ENCODE measurements at regions not wholly inside any gene's neighbourhood (a gene's known extent, or its start where the extent isn't known, plus 50 kb on each side); places are given as distances from the start of the nearest gene placed in this dataset.

GRCh38 chr5:8843771-8844170 is 702.1 kb downstream of the SEMA5A start (continued):
- TF ChIP-seq ZSCAN20 (CRISPR knock-in tag; IDR thresholded peaks at IDR 0.05) (no peak), CHD2 (IDR thresholded peaks at IDR 0.05; ENCODE audit: low read length, partially characterized antibody) (no peak), RARB (CRISPR knock-in tag; IDR thresholded peaks at IDR 0.05) (no peak)

- CTCF ChIA-PET: interaction anchor here (0.8 to 1.2 kb wide), 2 partner anchors 15 to 87 kb away, joined by 3 read pairs; no protein-coding TSS in a partner anchor
- 6% methylated on average over 5 of the region's 5 CpGs for WGBS (ENCODE audit: missing lambda C conversion rate)
- Histone ChIP-seq H3K27ac (no peak overlapping the region), H3K4me1 (no peaks in the 10 kb centered on the region), H3K4me3 (no peak overlapping the region), H3K4me2 (no peak overlapping the region), H3K9me3 (no peaks in the 10 kb centered on the region; the same call in 2 of the 3 replicates)
- TF ChIP-seq SMC3 (IDR thresholded peaks at IDR 0.05) (no peak), PBX3 (IDR thresholded peaks at IDR 0.05) (no peak), EHMT2 (IDR thresholded peaks at IDR 0.05; ENCODE audit: low read depth) (no peak), FOSL2 (IDR thresholded peaks at IDR 0.05) (no peak), FOSL2 (CRISPR knock-in tag; IDR thresholded peaks at IDR 0.05) (no peak), CTCF (IDR thresholded peaks at IDR 0.05) (no peak), HOXA7 (CRISPR knock-in tag; IDR thresholded peaks at IDR 0.05) (no peak), ZFP36 (IDR thresholded peaks at IDR 0.05; ENCODE audit: borderline replicate concordance, partially characterized antibody) (no peak), HES2 (IDR thresholded peaks at IDR 0.05) (no peak), BHLHE40 (IDR thresholded peaks at IDR 0.05; ENCODE audit: low read depth, low read length) (no peak), JUN (IDR thresholded peaks at IDR 0.05) (no peak), ZSCAN20 (CRISPR knock-in tag; IDR thresholded peaks at IDR 0.05) (no peak), JUNB (IDR thresholded peaks at IDR 0.05) (no peak), NR3C1 (IDR thresholded peaks at IDR 0.05) (no peak), PHF8 (IDR thresholded peaks at IDR 0.05; ENCODE audit: borderline replicate concordance, low read depth) (no peak), POLR2AphosphoS2 (conservative IDR thresholded peaks at IDR 0.05; ENCODE audit: low read length) (no peak), KDM1A (IDR thresholded peaks at IDR 0.05; ENCODE audit: low read depth) (no peak), USF2 (IDR thresholded peaks at IDR 0.05) (no peak), BCL3 (IDR thresholded peaks at IDR 0.05) (no peak), RAD21 (conservative IDR thresholded peaks at IDR 0.05 in 1 of 2, IDR thresholded peaks at IDR 0.05 in 1 of 2) (no peak)
- DNase-seq (ENCODE audit: low read depth in 1 of 2, low spot score in 1 of 2) (no peak), ATAC-seq (no peak), FAIRE-seq (no peak)
- POLR2A ChIA-PET: no interaction called here
Observed at GRCh38 chr5:8844206-8844605, 701.7 kb downstream of the SEMA5A start.

- ATAC-seq: no peak
- POLR2A ChIA-PET: no interaction called here
Observed at GRCh38 chr5:8844847-8845246, 701.0 kb downstream of the SEMA5A start.

More at GRCh38 chr5:8844847-8845246, 701.0 kb downstream of the SEMA5A start:
- Histone ChIP-seq H3K4me1 (no peaks in the 10 kb centered on the region), H3K4me3 (no peak overlapping the region), H3K4me2 (no peak overlapping the region), H3K27ac (no peak overlapping the region), H3K9me3 (no peaks in the 10 kb centered on the region; the same call in 2 of the 3 replicates)
- CTCF ChIA-PET: interaction anchor here (0.8 to 1.2 kb wide), 2 partner anchors 15 to 88 kb away, joined by 3 read pairs; no protein-coding TSS in a partner anchor
- TF ChIP-seq NFE2L2 (conservative IDR thresholded peaks at IDR 0.05; ENCODE audit: low read length): no peak
- TF ChIP-seq ATOH8 (CRISPR knock-in tag; IDR thresholded peaks at IDR 0.05; ENCODE audit: low read depth): no peak
- TF ChIP-seq RCOR1 (IDR thresholded peaks at IDR 0.05; ENCODE audit: low read depth, low read length): no peak
- TF ChIP-seq CEBPB (IDR thresholded peaks at IDR 0.05): no peak
- no peak for TF ChIP-seq ZNF302 (CRISPR knock-in tag; IDR thresholded peaks at IDR 0.05)
- no peak for TF ChIP-seq BHLHE40 (IDR thresholded peaks at IDR 0.05; ENCODE audit: low read depth, low read length)
- TF ChIP-seq KDM1A (IDR thresholded peaks at IDR 0.05; ENCODE audit: low read depth): no peak
- TF ChIP-seq PHF8 (IDR thresholded peaks at IDR 0.05; ENCODE audit: borderline replicate concordance, low read depth): no peak
- TF ChIP-seq HOXA7 (CRISPR knock-in tag; IDR thresholded peaks at IDR 0.05): no peak
- TF ChIP-seq RARB (CRISPR knock-in tag; IDR thresholded peaks at IDR 0.05): no peak
- DNase-seq (ENCODE audit: low read depth in 1 of 2, low spot score in 1 of 2): no peak
- FAIRE-seq: no peak
- WGBS (ENCODE audit: missing lambda C conversion rate): 27% methylated on average over 6 of the region's 6 CpGs
